ENCODE measurements at regions not wholly inside any gene's neighbourhood (a gene's known extent, or its start where the extent isn't known, plus 50 kb on each side); places are given as distances from the start of the nearest gene placed in this dataset.
"Not testable (repeated sequence)": the region's sequence is repeated elsewhere in the genome, so short reads cannot be mapped to it uniquely, and the experiment has no call there.

GRCh38 chr2:56590611-56591010 is 406.8 kb downstream of the CCDC85A start:
- H3K4me3 ChIP-seq (ENCODE audit: low read depth in 1 of 2, low read length in 1 of 2) = no peak overlapping the region
- H3K27me3 ChIP-seq = no peaks in the 10 kb centered on the region
- H3K4me1 ChIP-seq (ENCODE audit: control insufficient read depth in 1 of 2, insufficient read depth in 1 of 2, low read depth in 1 of 2, low read length in 1 of 2) = no peaks in the 10 kb centered on the region
- H3K27ac ChIP-seq = no peak overlapping the region
- no peaks in the 10 kb centered on the region for H3K9me3 ChIP-seq
- TF ChIP-seq CTCF (IDR thresholded peaks at IDR 0.05) = no peak
- no peaks in the 10 kb centered on the region for H3K36me3 ChIP-seq

GRCh38 chr2:56606086-56606485 is 422.3 kb downstream of the CCDC85A start:
- H3K4me3 ChIP-seq (ENCODE audit: low read depth in 1 of 2, low read length in 1 of 2); H3K4me1 ChIP-seq (ENCODE audit: control insufficient read depth in 1 of 2, insufficient read depth in 1 of 2, low read depth in 1 of 2, low read length in 1 of 2); H3K27me3 ChIP-seq; H3K36me3 ChIP-seq; H3K9me3 ChIP-seq; H3K27ac ChIP-seq: not testable (repeated sequence)

- H3K27me3 ChIP-seq = no peaks in the 10 kb centered on the region
- H3K4me3 ChIP-seq (ENCODE audit: low read depth in 1 of 2, low read length in 1 of 2) = no peak overlapping the region
- no peak overlapping the region for H3K27ac ChIP-seq
- H3K9me3 ChIP-seq = no peaks in the 10 kb centered on the region
- no peak for TF ChIP-seq CTCF (IDR thresholded peaks at IDR 0.05)
- no peaks in the 10 kb centered on the region for H3K4me1 ChIP-seq (ENCODE audit: control insufficient read depth in 1 of 2, insufficient read depth in 1 of 2, low read depth in 1 of 2, low read length in 1 of 2)
- H3K36me3 ChIP-seq = no peaks in the 10 kb centered on the region
Observed at GRCh38 chr2:56613254-56613653, 429.5 kb downstream of the CCDC85A start.

GRCh38 chr2:56613920-56614319 is 430.1 kb downstream of the CCDC85A start:
- H3K27ac ChIP-seq = no peak overlapping the region
- no peak for TF ChIP-seq CTCF (IDR thresholded peaks at IDR 0.05)

GRCh38 chr2:56615760-56616159 is 432.0 kb downstream of the CCDC85A start:
- H3K4me1 ChIP-seq (ENCODE audit: control insufficient read depth in 1 of 2, insufficient read depth in 1 of 2, low read depth in 1 of 2, low read length in 1 of 2) = no peaks in the 10 kb centered on the region
- H3K9me3 ChIP-seq = no peaks in the 10 kb centered on the region
- H3K27ac ChIP-seq = no peak overlapping the region
- no peaks in the 10 kb centered on the region for H3K36me3 ChIP-seq
- no peak overlapping the region for H3K4me3 ChIP-seq (ENCODE audit: low read depth in 1 of 2, low read length in 1 of 2)
- TF ChIP-seq CTCF (IDR thresholded peaks at IDR 0.05) = no peak
- no peaks in the 10 kb centered on the region for H3K27me3 ChIP-seq

More at GRCh38 chr2:56613920-56614319, 430.1 kb downstream of the CCDC85A start:
- Histone ChIP-seq H3K4me1 (ENCODE audit: control insufficient read depth in 1 of 2, insufficient read depth in 1 of 2, low read depth in 1 of 2, low read length in 1 of 2) (no peaks in the 10 kb centered on the region), H3K9me3 (no peaks in the 10 kb centered on the region), H3K4me3 (ENCODE audit: low read depth in 1 of 2, low read length in 1 of 2) (no peak overlapping the region), H3K36me3 (no peaks in the 10 kb centered on the region), H3K27me3 (no peaks in the 10 kb centered on the region)

- Histone ChIP-seq H3K36me3 (no peaks in the 10 kb centered on the region), H3K4me3 (ENCODE audit: low read depth in 1 of 2, low read length in 1 of 2) (no peak overlapping the region), H3K27me3 (no peaks in the 10 kb centered on the region), H3K27ac (no peak overlapping the region), H3K9me3 (no peaks in the 10 kb centered on the region), H3K4me1 (ENCODE audit: control insufficient read depth in 1 of 2, insufficient read depth in 1 of 2, low read depth in 1 of 2, low read length in 1 of 2) (no peaks in the 10 kb centered on the region)
- no peak for TF ChIP-seq CTCF (IDR thresholded peaks at IDR 0.05)
Observed at GRCh38 chr2:56624181-56624580, 440.4 kb downstream of the CCDC85A start.

Measured in neutrophil (primary cell).